Smooth muscle cell (in vitro differentiated cells): ENCODE measurements at regions not wholly inside any gene's neighbourhood (a gene's known extent, or its start where the extent isn't known, plus 50 kb on each side); places are given as distances from the start of the nearest gene placed in this dataset.

Source experiments
- DNase-seq: peaks from one replicate; lab custom pipeline; 2025; ENCODE audit not compliant: unreplicated experiment; lab: John Stamatoyannopoulos, UW
- H2AFZ ChIP-seq: fragments of 200-600 bp; sonication (generic); 2 replicates; pipeline ENCODE4 v1.6.0; 2016; ENCODE audit warnings: antibody characterized with exemption, low read depth, mild to moderate bottlenecking
- H3F3A ChIP-seq: fragments of 200-600 bp; sonication (generic); 2 replicates; pipeline ENCODE4 v1.6.0; 2017; ENCODE audit warnings: antibody characterized with exemption, low read depth
- H3K27ac ChIP-seq: fragments of 200-600 bp; sonication (generic); 2 replicates; pipeline ENCODE4 v1.5.1; 2016; ENCODE audit warnings: low read depth, mild to moderate bottlenecking
- H3K27me3 ChIP-seq: fragments of 200-600 bp; sonication (generic); 2 replicates; pipeline ENCODE4 v1.6.1; 2016; ENCODE audit warnings: low read depth, mild to moderate bottlenecking
- H3K36me3 ChIP-seq: fragments of 200-600 bp; sonication (generic); 2 replicates; pipeline ENCODE4 v1.5.1; 2016; ENCODE audit warnings: low read depth
- H3K4me1 ChIP-seq: fragments of 200-600 bp; sonication (generic); 2 replicates; pipeline ENCODE4 v1.5.1; 2016; ENCODE audit warnings: low read depth
- H3K4me2 ChIP-seq: fragments of 200-600 bp; sonication (generic); 2 replicates; pipeline ENCODE4 v1.6.0; 2016; ENCODE audit warnings: mild to moderate bottlenecking
- H3K4me3 ChIP-seq: fragments of 200-600 bp; sonication (generic); 2 replicates; pipeline ENCODE4 v1.5.1; 2016; ENCODE audit warnings: mild to moderate bottlenecking
- H3K79me2 ChIP-seq: fragments of 200-600 bp; sonication (generic); 2 replicates; pipeline ENCODE4 v1.6.0; 2016; ENCODE audit warnings: low read depth, mild to moderate bottlenecking
- H3K9ac ChIP-seq: fragments of 200-600 bp; sonication (generic); 2 replicates; pipeline ENCODE4 v1.6.0; 2016; ENCODE audit warnings: low read depth
- H3K9me3 ChIP-seq: fragments of 200-600 bp; sonication (generic); replicated peaks from 2 replicates; pipeline ENCODE4 v1.5.1; 2016; ENCODE audit warnings: low read depth
- H4K20me1 ChIP-seq: fragments of 200-600 bp; sonication (generic); 2 replicates; pipeline ENCODE4 v1.6.0; 2016; ENCODE audit warnings: low read depth
- WGBS: methylation state at CpG from one replicate; pipeline ENCODE4 v1.1.7; 2016; ENCODE audit warnings: low lambda C conversion rate; 5-methylcytosine and 5-hydroxymethylcytosine counted together
- TF ChIP-seq, protein P1 (sequence below): fragments of 200-600 bp; sonication (generic); IDR thresholded peaks from 2 replicates; pipeline ENCODE4 v1.5.1; 2017; ENCODE audit warnings: borderline replicate concordance, mild to moderate bottlenecking, antibody characterized with exemption; ENCODE audit not compliant: insufficient read depth, poor library complexity, severe bottlenecking

DNA sequence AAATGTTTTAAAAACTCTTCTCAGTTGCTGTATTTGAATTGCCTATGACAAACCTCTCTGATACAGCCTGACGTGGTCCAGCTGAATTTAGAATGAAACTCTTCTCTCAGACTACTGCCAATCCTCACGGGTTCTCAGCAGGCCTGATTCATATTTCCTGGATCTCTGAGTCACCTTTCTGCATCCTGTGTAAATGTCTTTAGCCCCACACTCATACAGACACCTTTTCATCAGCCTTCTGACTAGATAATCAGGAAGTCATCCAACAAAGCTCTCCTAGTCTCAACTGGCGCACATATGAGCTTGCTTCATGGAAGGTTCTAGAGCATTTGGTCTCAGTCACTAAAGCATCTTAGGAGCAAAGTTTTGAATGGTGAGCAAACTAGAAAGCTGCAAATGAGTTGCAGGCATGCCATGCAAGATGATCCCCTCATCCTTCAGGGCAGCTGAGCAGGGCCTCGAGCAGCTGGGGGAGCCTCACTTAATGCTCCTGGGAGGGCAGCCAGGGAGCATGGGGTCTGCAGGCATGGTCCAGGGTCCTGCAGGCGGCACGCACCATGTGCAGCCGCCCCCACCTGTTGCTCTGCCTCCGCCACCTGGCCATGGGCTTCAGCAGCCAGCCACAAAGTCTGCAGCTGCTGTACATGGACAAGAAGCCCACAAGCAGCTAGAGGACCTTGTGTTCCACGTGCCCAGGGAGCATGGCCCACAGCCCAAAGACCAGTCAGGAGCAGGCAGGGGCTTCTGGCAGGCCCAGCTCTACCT, 182.8 kb downstream of the ARHGAP12 start:
- Histone ChIP-seq H3F3A (peaks cover 4% of the 10 kb centered on the region), H2AFZ (peak overlapping the region; percentile 10), H3K27me3 (no peaks in the 10 kb centered on the region), H3K4me2 (no peak overlapping the region), H3K36me3 (no peaks in the 10 kb centered on the region), H3K27ac (peak overlapping the region; percentile 86), H3K4me1 (peaks cover 12% of the 10 kb centered on the region), H4K20me1 (no peaks in the 10 kb centered on the region), H3K79me2 (no peaks in the 10 kb centered on the region), H3K9me3 (no peaks in the 10 kb centered on the region), H3K9ac (peak overlapping the region; percentile 52), H3K4me3 (no peak overlapping the region)
- WGBS: 38% methylated on average over 5 of the region's 9 CpGs
- TF ChIP-seq, protein P1, sequence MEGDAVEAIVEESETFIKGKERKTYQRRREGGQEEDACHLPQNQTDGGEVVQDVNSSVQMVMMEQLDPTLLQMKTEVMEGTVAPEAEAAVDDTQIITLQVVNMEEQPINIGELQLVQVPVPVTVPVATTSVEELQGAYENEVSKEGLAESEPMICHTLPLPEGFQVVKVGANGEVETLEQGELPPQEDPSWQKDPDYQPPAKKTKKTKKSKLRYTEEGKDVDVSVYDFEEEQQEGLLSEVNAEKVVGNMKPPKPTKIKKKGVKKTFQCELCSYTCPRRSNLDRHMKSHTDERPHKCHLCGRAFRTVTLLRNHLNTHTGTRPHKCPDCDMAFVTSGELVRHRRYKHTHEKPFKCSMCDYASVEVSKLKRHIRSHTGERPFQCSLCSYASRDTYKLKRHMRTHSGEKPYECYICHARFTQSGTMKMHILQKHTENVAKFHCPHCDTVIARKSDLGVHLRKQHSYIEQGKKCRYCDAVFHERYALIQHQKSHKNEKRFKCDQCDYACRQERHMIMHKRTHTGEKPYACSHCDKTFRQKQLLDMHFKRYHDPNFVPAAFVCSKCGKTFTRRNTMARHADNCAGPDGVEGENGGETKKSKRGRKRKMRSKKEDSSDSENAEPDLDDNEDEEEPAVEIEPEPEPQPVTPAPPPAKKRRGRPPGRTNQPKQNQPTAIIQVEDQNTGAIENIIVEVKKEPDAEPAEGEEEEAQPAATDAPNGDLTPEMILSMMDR: no peak
- no peak for DNase-seq

DNA sequence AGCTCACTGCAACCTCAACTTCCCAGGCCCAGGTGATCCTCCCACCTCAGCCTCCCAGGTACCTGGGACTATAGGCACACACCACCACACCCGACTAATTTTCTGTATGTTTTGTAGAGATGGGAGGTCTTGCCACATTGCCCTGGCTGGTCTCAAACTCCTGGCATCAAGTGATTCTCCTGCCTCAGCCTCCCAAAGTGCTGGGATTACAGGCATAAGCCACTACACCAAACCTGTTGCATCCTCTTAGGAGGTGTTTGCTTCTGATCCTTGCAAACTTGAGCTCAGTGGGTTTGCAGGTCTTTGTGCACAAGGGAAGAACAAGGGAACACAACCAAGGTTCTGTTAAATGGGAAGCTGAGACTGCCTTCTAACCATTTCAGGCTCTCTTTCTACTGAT, 184.6 kb downstream of the ARHGAP12 start:
- H3K79me2 ChIP-seq: no peaks in the 10 kb centered on the region
- H3K27me3 ChIP-seq: no peaks in the 10 kb centered on the region
- H2AFZ ChIP-seq: no peak overlapping the region
- H3K4me2 ChIP-seq: no peak overlapping the region
- peaks cover 4% of the 10 kb centered on the region for H3F3A ChIP-seq
- 100% methylated on average over 1 of the region's 1 CpG for WGBS
- H3K4me1 ChIP-seq: peaks cover 4% of the 10 kb centered on the region
- DNase-seq: no peak
- no peak overlapping the region for H3K27ac ChIP-seq
- TF ChIP-seq, protein P1: no peak
- no peaks in the 10 kb centered on the region for H3K36me3 ChIP-seq
- no peaks in the 10 kb centered on the region for H4K20me1 ChIP-seq
- H3K4me3 ChIP-seq: no peak overlapping the region
- H3K9ac ChIP-seq: no peak overlapping the region
- no peaks in the 10 kb centered on the region for H3K9me3 ChIP-seq

DNA sequence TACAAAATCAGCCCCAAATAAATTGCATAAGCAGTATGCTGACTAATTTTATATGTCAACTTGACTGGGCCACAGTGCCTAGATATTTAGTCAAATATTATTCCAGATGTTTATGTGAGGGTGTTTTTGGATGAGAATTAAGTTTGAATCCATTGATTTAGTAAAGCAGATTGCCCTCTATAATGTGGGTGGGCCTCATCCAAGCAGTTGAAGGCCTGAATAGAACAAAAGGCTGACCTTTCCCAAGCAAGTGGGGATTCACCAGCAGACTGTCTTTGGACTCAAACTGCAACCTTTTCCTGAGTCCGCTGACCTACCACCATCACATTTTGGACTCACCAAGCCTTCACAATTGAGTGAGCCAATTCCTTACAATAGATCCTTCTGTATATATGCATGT, 186.4 kb downstream of the ARHGAP12 start:
- no peak overlapping the region for H3K27ac ChIP-seq
- peaks cover 4% of the 10 kb centered on the region for H3F3A ChIP-seq
- TF ChIP-seq, protein P1: no peak
- WGBS: 96% methylated on average over 1 of the region's 1 CpG
- no peaks in the 10 kb centered on the region for H4K20me1 ChIP-seq
- no peak overlapping the region for H2AFZ ChIP-seq
- H3K79me2 ChIP-seq: no peaks in the 10 kb centered on the region
- H3K4me2 ChIP-seq: no peak overlapping the region
- no peaks in the 10 kb centered on the region for H3K9me3 ChIP-seq
- H3K4me3 ChIP-seq: no peak overlapping the region
- no peak overlapping the region for H3K9ac ChIP-seq
- no peaks in the 10 kb centered on the region for H3K36me3 ChIP-seq
- H3K27me3 ChIP-seq: no peaks in the 10 kb centered on the region
- H3K4me1 ChIP-seq: peaks cover 4% of the 10 kb centered on the region
- no peak for DNase-seq

DNA sequence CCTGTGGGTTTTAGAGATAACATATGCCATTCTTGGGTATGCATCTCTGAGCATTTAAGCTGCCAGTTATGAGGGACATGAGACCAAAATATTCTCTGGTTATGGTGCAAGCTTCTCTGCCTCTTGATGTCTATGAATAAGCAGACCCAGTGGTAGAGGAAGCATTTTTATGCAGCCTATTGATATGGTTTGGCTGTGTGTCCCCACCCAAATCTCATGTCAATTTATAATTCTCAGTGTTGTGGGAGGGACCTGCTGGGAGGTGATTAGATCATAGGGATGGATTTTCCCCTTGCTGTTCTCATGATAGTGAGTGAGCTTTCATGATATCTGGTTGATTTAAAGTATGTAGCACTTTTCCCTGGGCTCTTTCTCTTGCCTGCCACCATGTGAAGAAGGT, 187.2 kb downstream of the ARHGAP12 start:
- H3K27me3 ChIP-seq: no peaks in the 10 kb centered on the region
- TF ChIP-seq, protein P1: no peak
- no peaks in the 10 kb centered on the region for H4K20me1 ChIP-seq
- peaks cover 4% of the 10 kb centered on the region for H3F3A ChIP-seq
- no peak for DNase-seq
- H3K36me3 ChIP-seq: no peaks in the 10 kb centered on the region
- no peak overlapping the region for H3K4me3 ChIP-seq
- H3K27ac ChIP-seq: no peak overlapping the region
- H3K9ac ChIP-seq: no peak overlapping the region
- no peaks in the 10 kb centered on the region for H3K9me3 ChIP-seq
- no peaks in the 10 kb centered on the region for H3K79me2 ChIP-seq
- H2AFZ ChIP-seq: no peak overlapping the region
- peaks cover 4% of the 10 kb centered on the region for H3K4me1 ChIP-seq
- no peak overlapping the region for H3K4me2 ChIP-seq
